ENCODE measurements at regions not wholly inside any gene's neighbourhood (a gene's known extent, or its start where the extent isn't known, plus 50 kb on each side); places are given as distances from the start of the nearest gene placed in this dataset.
"Not testable (repeated sequence)": the region's sequence is repeated elsewhere in the genome, so short reads cannot be mapped to it uniquely, and the experiment has no call there.

DNA sequence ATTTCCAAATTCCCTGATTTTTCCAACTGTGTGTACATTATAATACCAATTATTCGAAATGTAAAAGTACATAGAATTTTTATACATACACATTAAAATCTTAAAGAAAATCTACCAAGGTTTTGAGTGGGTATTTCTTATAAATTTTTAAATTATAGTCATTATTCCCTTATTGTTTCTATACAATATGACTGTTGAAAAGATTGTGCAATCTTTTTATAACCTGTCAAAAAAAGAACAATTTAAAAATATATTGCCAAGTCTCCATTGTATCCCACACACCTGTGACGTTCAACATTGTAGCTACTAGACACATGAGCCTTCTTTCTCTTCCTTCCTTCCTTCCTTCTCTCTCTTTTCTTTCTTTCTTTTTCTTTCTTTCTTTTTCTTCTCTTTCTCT lies 473.2 kb upstream of the CHRM3 start:
- no peak for DNase-seq (ENCODE audit: low spot score)

GRCh38 chr1:238912148-238912547 lies 474.2 kb upstream of the CHRM3 start:
- no peak for DNase-seq (ENCODE audit: low spot score)

GRCh38 chr1:238902752-238903151 lies 483.6 kb upstream of the CHRM3 start:
- DNase-seq (ENCODE audit: low spot score), result not testable (repeated sequence)

GRCh38 chr1:238900334-238900865 lies 486.0 kb upstream of the CHRM3 start:
- no peak for DNase-seq (ENCODE audit: low spot score)

DNA sequence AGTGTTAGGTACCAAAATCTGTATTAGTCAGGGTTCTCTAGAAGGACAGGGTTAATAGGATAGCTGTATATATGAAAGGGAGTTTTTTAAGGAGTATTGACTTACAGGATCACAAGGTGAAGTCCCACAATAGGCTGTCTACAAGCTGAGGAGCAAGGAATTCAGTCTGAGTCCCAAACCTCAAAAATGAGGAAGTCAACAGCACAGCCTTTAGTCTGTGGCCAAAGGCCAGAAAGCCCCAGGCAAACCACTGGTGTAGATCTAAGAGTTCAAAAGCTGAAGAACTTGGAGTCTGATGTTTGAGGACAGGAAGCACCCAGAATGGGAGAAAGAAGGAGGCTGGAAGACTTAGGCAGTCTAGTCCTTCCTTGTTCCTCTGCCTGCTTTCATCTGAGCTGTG lies 487.5 kb upstream of the CHRM3 start:
- DNase-seq (ENCODE audit: low spot score), result no peak

GRCh38 chr1:238895911-238896310 lies 490.5 kb upstream of the CHRM3 start:
- no peak for DNase-seq (ENCODE audit: low spot score)

DNA sequence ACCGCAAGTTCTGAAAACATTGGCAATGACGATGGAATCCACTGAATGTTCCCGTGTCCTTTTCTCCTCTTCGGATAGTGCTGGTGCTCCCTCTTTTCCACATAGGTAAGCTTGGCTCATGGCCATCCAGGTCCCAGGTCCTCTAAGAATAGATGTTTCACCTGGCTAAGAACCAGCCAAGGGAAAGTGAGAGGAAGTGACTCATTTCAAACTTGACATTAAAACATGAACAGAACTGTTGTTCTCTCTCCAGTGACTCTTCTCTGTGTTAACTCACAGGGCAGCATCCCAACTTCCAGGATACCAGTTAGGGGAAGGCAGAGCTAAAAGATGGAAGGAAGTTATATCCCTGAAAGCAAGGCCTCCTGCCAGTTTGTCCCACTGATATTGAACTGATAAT lies 493.8 kb upstream of the CHRM3 start:
- no peak for DNase-seq (ENCODE audit: low spot score)

- DNase-seq (ENCODE audit: low spot score), result no peak
Measured at GRCh38 chr1:238861342-238862066, 524.9 kb upstream of the CHRM3 start.

DNA sequence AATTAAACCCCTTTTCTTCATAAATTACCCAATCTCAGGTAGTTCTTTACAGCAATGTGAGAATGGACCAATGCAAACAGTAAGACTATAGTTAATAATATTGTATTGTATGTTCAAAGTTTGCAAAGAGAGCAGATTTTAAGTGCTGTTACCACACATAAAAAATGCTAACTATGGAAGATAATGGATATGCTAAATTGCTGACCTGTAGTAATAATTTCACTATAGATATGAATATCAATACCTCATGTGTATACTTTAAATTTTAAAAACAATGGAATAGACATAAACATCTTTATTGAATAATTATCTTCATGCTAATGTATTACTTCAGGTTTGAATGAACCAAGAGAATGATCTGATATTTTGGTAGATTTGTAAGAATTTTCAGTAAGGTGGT lies 552.4 kb upstream of the CHRM3 start:
- DNase-seq (ENCODE audit: low spot score), result no peak

DNA sequence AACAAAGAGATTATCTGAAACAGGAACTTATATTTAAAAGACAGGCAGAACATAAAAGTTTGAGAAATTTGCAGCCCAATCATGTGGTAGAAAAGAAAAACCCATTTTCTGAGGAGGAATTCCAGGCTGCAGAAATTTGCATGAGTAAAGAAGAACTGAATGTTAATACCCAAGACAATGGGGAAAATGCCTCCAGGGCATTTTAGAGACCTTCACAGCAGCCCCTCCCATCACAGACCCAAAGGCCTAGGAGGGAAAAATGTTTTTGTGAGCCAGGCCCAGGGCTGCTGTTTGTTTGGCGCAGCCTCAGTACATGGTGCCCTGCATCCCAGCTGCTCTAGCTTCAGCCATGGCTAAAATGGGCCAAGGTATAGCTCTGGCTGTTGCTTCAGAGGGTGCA lies 554.3 kb upstream of the CHRM3 start:
- DNase-seq (ENCODE audit: low spot score), result no peak

GRCh38 chr1:238830036-238830611 lies 556.2 kb upstream of the CHRM3 start:
- no peak for DNase-seq (ENCODE audit: low spot score)

DNA sequence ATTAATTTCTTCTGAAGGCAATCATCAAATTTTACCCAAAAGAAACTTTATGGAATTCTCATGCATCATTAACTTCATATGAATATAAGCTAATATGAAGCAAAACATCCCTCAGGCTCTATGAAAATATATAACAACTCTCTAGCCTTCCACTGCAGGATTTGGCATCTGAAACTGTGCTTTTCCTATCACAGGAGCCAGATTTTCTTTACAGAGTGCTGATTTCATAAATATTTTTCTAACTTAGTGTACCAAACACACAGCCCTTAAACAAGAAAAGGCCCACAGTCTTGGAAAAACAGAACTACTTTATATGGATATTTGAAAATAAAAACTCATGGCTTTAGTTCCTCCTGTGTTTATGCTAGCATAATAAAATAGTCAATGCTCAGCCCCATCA lies 559.5 kb upstream of the CHRM3 start:
- peak; percentile 25 for DNase-seq (ENCODE audit: low spot score)

DNA sequence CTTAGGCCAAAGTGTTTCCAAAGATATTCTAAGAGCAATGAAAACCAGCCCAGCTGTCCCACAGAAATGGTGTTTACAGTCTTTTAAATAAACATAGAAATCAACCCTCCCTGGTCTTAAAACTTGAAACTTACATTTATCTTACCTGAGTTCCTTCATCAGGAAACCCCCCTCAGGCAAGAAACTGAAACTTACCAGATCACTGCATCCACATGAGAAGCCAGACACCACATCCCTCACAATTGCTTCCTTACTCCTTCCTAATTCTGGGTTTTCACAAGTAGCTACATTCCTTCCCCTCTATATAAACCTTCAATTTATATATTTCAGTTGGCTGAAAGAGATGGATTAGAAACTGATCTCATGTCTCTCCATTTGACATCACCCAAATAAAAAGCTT lies 563.0 kb upstream of the CHRM3 start:
- no peak for DNase-seq (ENCODE audit: low spot score)

DNA sequence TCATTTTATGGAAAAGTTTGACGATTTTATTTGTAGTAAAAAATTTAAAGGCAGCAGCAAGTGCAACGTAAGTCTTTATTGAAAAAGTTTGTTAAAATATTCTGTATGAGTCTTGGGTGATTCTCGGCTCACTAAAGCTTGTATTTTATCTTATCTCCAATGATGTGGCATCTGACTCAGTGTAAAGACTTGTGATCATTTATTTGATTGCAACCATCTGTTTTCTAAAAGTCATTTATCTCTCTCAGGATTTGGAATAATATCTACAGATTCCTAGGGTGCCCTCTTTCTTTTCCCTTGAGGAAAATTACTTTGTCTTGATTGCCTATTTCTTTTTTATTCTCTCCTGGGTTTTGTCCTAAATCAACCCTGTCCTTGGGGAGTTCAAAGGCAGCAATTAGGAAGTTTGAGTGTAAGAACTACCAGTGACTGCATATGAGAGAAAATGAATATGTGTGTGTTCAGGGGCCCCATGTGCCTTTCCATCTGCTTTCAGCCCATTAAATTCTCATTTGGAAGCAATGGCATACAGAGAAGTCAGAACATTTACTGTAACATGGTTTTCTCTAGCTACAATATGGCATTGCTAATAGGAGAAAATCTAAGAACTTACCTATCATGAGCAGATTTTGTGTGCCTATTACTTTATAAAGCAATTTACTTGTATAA lies 575.0 kb upstream of the CHRM3 start:
- peak; percentile 48 for DNase-seq (ENCODE audit: low spot score)

DNA sequence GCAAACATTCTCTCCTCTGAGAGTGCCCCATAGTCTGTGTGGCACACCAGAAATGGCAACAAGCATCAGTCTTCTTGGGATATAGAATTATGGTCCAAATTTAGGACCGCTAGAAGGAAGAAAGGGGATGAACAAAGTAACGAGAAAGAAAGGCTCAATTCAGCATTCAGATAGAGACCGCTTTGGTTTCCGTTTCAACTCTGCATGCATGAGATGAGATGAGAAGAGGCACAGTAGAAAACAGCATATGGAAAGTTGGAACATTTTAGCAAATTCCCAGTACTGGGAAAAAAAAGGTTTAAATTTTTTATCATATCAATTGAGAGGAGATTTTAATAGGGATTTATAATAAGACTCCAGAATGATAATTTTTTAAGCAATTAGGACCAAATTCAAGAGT lies 595.5 kb upstream of the CHRM3 start:
- DNase-seq (ENCODE audit: low spot score), result no peak

DNA sequence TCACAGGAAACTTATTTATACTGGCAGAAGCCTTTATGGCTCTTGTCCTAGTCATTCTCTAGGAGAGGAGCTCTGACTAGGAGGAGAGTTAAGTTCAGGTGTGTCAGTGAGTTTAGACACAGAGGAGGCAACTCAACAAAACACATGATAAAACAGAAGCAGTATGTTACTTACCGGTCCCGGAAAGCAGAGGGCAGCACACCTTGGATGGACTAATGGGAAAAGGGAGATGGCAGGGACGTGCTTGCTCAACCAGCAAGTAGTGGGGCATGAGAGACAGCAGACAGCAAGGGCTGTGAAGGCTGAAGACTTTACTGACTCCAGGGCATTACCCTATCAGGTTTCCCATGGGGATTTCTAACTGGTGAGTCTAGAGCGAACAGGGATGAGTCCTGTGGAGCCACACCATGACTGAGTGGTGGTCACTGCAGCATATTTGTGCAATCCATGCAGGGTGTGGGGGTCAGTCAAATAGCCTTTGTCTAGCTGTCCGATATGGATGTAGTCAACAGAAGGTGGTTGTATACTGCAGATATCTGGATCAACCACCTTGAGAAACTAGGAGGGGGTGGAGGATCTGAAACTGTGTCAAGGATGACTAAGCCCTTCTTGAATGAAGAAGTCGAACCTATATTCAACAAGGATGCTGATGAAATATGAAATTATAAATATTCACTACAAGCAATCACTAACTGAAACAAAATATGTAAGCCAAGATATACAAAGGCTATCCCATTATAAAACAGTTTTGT lies 596.3 kb upstream of the CHRM3 start:
- DNase-seq (ENCODE audit: low spot score), result no peak

DNA sequence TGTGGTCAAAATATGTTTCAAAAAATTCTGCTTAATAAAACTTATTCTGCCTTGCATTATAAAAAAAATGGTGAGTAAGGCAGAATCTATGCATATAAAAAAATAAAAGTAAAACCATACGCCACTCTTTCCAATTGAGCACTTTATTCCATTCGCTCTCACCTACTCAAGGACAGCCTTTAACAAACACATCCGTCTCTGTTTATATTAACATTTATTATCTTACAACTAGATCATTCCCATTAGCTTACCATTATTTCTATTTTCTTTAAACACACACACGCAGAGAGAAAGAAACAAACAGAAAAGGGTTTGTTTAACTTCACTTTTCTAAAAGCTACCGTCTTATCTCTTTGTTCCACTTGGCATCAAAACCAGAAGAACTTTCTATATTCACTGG lies 598.9 kb upstream of the CHRM3 start:
- no peak for DNase-seq (ENCODE audit: low spot score)

GRCh38 chr1:238783633-238784032 lies 602.7 kb upstream of the CHRM3 start:
- no peak for DNase-seq (ENCODE audit: low spot score)

GRCh38 chr1:238779716-238780115 lies 606.7 kb upstream of the CHRM3 start:
- no peak for DNase-seq (ENCODE audit: low spot score)

DNA sequence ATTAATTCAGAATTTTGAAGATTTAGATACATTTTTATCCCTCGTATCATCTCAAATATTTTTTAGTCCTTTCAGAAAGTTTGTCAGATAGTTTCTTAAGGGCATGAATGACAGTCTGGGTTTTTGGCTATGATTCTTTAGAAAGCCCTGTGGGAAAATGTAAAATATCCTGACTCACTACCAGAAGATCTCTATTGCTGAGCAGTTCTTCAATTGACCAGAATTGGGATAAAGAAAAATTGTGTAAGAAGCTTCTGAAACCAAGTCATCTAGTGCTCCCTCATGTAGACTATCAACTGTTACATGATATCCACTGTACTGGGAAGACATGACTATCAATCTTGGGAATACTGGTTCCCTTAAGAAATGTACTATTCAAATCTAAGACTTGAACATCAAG lies 608.3 kb upstream of the CHRM3 start:
- peak; percentile 44 for DNase-seq (ENCODE audit: low spot score)

DNA sequence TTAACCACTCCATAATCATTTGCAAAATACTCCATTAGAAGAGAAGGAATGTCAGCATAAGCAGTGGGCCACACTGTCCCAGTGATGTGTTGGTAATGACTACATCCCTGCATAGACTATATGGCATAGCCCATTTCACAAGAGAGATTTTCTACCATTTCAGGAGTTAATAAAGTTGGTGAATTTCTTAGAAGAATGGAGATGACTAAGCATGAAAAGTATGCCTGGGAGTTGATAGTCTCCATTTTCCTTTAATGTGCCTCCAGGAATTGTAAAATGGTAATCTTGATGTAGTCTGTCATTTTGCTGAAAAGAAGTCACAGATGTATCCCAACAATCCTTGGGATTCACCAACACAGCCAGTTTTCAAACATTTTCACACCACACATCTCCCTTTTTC lies 608.8 kb upstream of the CHRM3 start:
- DNase-seq (ENCODE audit: low spot score), result peak; percentile 54

DNA sequence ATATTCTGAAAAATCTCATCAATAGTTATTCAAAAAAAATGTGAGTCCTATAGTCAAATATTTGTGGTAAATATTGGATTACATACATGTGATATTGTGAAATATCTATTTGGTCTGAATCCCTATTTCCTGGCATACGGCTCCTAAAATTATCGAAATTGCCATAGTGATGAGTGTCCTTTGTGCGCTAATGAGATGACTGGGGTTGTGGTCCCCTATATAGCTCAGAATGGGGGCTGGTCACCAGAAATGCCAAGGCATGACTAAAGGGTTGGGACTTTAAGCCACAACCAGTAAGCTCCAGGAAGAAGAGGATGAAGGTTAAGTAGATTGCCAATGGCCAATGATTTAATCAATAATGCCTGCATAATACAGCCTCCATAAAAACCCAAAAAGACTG lies 610.2 kb upstream of the CHRM3 start:
- DNase-seq (ENCODE audit: low spot score), result no peak
